A673 (cell line): ENCODE measurements at regions not wholly inside any gene's neighbourhood (a gene's known extent, or its start where the extent isn't known, plus 50 kb on each side); places are given as distances from the start of the nearest gene placed in this dataset.

Experiments used
- BruUV-seq: library from RNA; stranded (reverse); fragments of 400-500 nt; replicated peaks from 2 replicates; lab custom pipeline; 2021; lab: Mats Ljungman, UMichigan
- CTCF ChIA-PET: fragments of 300-600 bp; sonication (Branson Sonifier 250); formaldehyde crosslinking; loops from one replicate; lab custom pipeline; 2022; ENCODE audit warnings: antibody characterized with exemption; lab: Charles Lee
- POLR2A ChIA-PET: fragments of 300-600 bp; sonication (Branson Sonifier 250); formaldehyde crosslinking; loops from one replicate; lab custom pipeline; 2022; ENCODE audit warnings: antibody characterized with exemption; ENCODE audit not compliant: low non-redundant PET; lab: Charles Lee
- DNase-seq: peaks from one replicate; pipeline ENCODE4 v3.0.0-alpha.2; 2015; ENCODE audit warnings: low spot score
- H3K27ac ChIP-seq: fragments of 200-600 bp; sonication (generic); 2 replicates; pipeline ENCODE4 v1.5.1; 2016; ENCODE audit warnings: mixed run types, low read depth, mild to moderate bottlenecking, mixed read lengths, antibody characterized with exemption, low read length; ENCODE audit not compliant: poor library complexity, severe bottlenecking
- H3K27me3 ChIP-seq: fragments of 200-600 bp; sonication (generic); replicated peaks from 2 replicates; pipeline ENCODE4 v1.6.1; 2017; ENCODE audit warnings: mixed run types, low read depth, mild to moderate bottlenecking, mixed read lengths, antibody characterized with exemption, low read length; ENCODE audit not compliant: insufficient read depth, poor library complexity
- H3K36me3 ChIP-seq: fragments of 200-600 bp; sonication (generic); 2 replicates; pipeline ENCODE4 v1.6.1; 2016; ENCODE audit warnings: mixed run types, mild to moderate bottlenecking, mixed read lengths, antibody characterized with exemption, low read length; ENCODE audit not compliant: insufficient read depth, poor library complexity, severe bottlenecking
- H3K4me1 ChIP-seq: fragments of 200-600 bp; sonication (generic); 2 replicates; pipeline ENCODE4 v1.6.1; 2017; ENCODE audit warnings: mixed run types, mild to moderate bottlenecking, mixed read lengths, antibody characterized with exemption, low read length; ENCODE audit not compliant: insufficient read depth, poor library complexity, severe bottlenecking
- H3K4me3 ChIP-seq: fragments of 200-600 bp; sonication (generic); 2 replicates; pipeline ENCODE4 v1.5.1; 2016; ENCODE audit warnings: low read depth, mixed run types, mild to moderate bottlenecking, mixed read lengths, low read length; ENCODE audit not compliant: poor library complexity, severe bottlenecking
- H3K9me3 ChIP-seq: fragments of 200-600 bp; sonication (generic); 2 replicates; pipeline ENCODE4 v1.6.1; 2016; ENCODE audit warnings: mixed run types, low read depth, mild to moderate bottlenecking, mixed read lengths, antibody characterized with exemption, low read length; ENCODE audit not compliant: poor library complexity, severe bottlenecking
- EZH2 ChIP-seq: fragments of 200-600 bp; sonication (generic); IDR thresholded peaks from 2 replicates; pipeline ENCODE4 v1.6.1; 2017; ENCODE audit warnings: borderline replicate concordance, low read depth, mild to moderate bottlenecking, mixed read lengths, antibody characterized with exemption, low read length; ENCODE audit not compliant: poor library complexity, severe bottlenecking
- intact Hi-C: fragments of 100-400 bp; cut with micrococcal nuclease; formaldehyde crosslinking; loops from one replicate; pipeline ENCODE4 v1.10.0; 2022; ENCODE audit not compliant: unreplicated experiment
- TF ChIP-seq, protein P1 (sequence below): fragments of 300-800, 200-600 bp; sonication (generic); conservative IDR thresholded peaks from 2 replicates; pipeline ENCODE4 v1.5.1; 2017; ENCODE audit warnings: low read depth, mild to moderate bottlenecking, antibody characterized with exemption, low read length, moderate library complexity, mixed read lengths

DNA sequence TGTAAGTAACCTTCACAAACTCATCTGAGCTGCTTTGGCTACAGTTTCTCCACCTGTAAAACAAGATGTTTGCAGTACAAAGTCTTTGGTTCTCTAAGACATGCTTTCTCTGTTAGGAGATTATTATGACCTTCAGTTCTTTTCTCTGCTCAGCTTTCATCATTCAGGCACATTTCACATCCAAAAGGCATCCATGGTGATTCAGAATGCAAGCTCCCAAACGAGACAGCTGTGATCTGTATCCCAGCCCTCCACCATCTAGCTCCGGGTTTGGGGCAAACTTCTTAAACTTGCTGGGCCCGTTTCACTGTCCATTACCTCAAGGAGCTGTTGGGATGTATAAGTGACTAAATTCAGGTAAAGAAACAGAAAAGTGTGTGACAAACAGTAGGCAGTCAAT is 95.8 kb upstream of the COL1A2 start:
- Histone ChIP-seq H3K27me3 (no peaks in the 10 kb centered on the region), H3K27ac (no peak overlapping the region), H3K36me3 (no peaks in the 10 kb centered on the region), H3K9me3 (no peaks in the 10 kb centered on the region), H3K4me1 (peaks cover 35% of the 10 kb centered on the region), H3K4me3 (no peak overlapping the region)
- no peak for DNase-seq
- POLR2A ChIA-PET: no interaction called here
- CTCF ChIA-PET: interaction anchor here (1.0 kb wide), 1 partner anchor 96 kb away, joined by 3 read pairs; the partner anchor contains the start of gene COL1A2
- BruUV-seq: no TSS peak
- intact Hi-C loops: no loop called here
- TF ChIP-seq, protein P1, sequence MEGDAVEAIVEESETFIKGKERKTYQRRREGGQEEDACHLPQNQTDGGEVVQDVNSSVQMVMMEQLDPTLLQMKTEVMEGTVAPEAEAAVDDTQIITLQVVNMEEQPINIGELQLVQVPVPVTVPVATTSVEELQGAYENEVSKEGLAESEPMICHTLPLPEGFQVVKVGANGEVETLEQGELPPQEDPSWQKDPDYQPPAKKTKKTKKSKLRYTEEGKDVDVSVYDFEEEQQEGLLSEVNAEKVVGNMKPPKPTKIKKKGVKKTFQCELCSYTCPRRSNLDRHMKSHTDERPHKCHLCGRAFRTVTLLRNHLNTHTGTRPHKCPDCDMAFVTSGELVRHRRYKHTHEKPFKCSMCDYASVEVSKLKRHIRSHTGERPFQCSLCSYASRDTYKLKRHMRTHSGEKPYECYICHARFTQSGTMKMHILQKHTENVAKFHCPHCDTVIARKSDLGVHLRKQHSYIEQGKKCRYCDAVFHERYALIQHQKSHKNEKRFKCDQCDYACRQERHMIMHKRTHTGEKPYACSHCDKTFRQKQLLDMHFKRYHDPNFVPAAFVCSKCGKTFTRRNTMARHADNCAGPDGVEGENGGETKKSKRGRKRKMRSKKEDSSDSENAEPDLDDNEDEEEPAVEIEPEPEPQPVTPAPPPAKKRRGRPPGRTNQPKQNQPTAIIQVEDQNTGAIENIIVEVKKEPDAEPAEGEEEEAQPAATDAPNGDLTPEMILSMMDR: no peak
- no peak for TF ChIP-seq EZH2

DNA sequence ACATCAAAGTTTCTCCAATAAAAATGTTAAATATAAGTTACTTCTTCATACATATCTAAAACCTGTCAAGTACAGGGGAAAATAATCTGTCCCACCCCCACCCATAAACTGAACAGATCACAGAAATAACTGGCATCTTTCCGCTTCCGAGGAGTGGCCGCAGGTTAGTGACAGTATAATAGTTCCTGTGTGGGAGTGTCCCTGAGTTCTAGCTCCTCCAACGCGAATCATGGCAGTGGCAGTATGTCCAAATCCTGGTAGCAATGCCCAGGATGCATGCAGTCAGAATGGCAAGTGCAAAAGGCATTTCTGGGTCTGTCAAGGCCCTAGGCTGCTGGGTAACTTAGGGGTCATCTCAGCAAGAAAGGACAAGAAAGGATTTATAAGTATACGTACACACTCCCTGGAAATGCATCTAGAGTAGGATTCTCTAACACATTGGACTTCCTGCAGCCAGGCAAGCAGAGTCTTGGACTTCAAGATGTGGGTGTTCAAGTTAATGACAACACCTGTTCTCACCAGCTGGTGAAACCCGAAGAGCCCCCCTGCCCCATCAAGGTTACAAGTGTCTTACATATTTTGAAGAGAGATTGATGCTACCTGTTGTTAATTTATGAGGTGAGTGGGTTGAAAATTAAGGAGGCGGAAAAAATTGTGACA is 94.4 kb upstream of the COL1A2 start:
- H3K9me3 ChIP-seq: no peaks in the 10 kb centered on the region
- no peak for TF ChIP-seq EZH2
- TF ChIP-seq, protein P1: no peak
- H3K36me3 ChIP-seq: no peaks in the 10 kb centered on the region
- H3K27me3 ChIP-seq: no peaks in the 10 kb centered on the region
- DNase-seq: no peak
- ChIA-PET CTCF (interaction anchor here (0.5 kb wide), 1 partner anchor 75 kb away, joined by 6 read pairs; no protein-coding TSS in a partner anchor), POLR2A (no interaction called here)
- intact Hi-C loops: loop anchor here (5.0 kb wide), 1 partner anchor 42 kb away; no protein-coding TSS in a partner anchor
- H3K27ac ChIP-seq: no peak overlapping the region
- H3K4me1 ChIP-seq: peaks cover 38% of the 10 kb centered on the region
- BruUV-seq: no TSS peak
- H3K4me3 ChIP-seq: no peak overlapping the region

DNA sequence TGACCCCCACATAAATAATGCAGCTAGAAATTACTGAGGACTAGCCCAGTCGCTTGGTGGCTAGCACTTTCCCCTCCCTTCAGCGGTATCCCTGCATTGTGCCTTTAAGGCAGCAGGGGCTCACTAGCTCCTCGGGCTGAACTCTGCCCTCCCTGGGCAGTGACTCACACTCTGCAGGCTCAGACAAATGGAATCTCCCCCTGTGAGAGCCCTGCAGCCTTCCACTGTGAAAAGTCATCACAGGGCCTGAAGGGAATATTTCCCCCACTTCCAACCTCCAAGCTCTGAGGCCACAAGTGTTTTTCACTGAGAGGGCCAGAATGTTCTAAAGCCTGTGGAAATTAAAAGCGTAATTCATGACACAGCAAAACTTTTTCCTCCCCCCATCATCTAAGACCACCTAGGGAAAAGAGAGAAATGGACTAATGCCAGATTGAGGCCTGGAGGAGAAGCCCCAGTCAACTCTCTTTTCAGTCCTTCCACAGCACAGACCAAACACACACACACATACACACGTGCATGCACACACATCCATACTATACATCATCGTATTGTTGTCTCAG is 93.6 kb upstream of the COL1A2 start:
- BruUV-seq: no TSS peak
- TF ChIP-seq, protein P1: no peak
- TF ChIP-seq EZH2: no peak
- H3K9me3 ChIP-seq: no peaks in the 10 kb centered on the region
- peaks cover 32% of the 10 kb centered on the region for H3K4me1 ChIP-seq
- intact Hi-C loops: loop anchor here (5.0 kb wide), 1 partner anchor 41 kb away; no protein-coding TSS in a partner anchor
- CTCF ChIA-PET: interaction anchor here (0.5 kb wide), 1 partner anchor 74 kb away, joined by 6 read pairs; no protein-coding TSS in a partner anchor
- no peak overlapping the region for H3K4me3 ChIP-seq
- no peaks in the 10 kb centered on the region for H3K27me3 ChIP-seq
- H3K36me3 ChIP-seq: no peaks in the 10 kb centered on the region
- no peak overlapping the region for H3K27ac ChIP-seq
- peak; percentile 67 for DNase-seq
- POLR2A ChIA-PET: interaction anchor here (0.6 kb wide), 1 partner anchor 67 kb away, joined by 4 read pairs; no protein-coding TSS in a partner anchor
